Upper lobe of right lung (tissue), 1 donor: ENCODE measurements at regions not wholly inside any gene's neighbourhood (a gene's known extent, or its start where the extent isn't known, plus 50 kb on each side); places are given as distances from the start of the nearest gene placed in this dataset.
"Not testable (repeated sequence)": the region's sequence is repeated elsewhere in the genome, so short reads cannot be mapped to it uniquely, and the experiment has no call there.

ENCODE experiments used
- ATAC-seq: fragments of 200-7000 bp; cut with Tn5 transposase; one replicate; pipeline ENCODE4 v1.9.1; 2020; ENCODE audit warnings: mild to moderate bottlenecking, moderate library complexity
- DNase-seq: peaks from one replicate; pipeline ENCODE4 v3.0.0-alpha.2; 2020
- H3K27ac ChIP-seq: fragments of 200-600 bp; one replicate; pipeline ENCODE4 v1.8.0; 2022
- H3K27me3 ChIP-seq: fragments of 200-600 bp; one replicate; pipeline ENCODE4 v1.8.0; 2022; ENCODE audit warnings: mild to moderate bottlenecking
- H3K36me3 ChIP-seq: fragments of 200-600 bp; one replicate; pipeline ENCODE4 v1.8.0; 2022
- H3K4me1 ChIP-seq: fragments of 200-600 bp; one replicate; pipeline ENCODE4 v1.8.0; 2022
- H3K4me3 ChIP-seq: fragments of 200-600 bp; one replicate; pipeline ENCODE4 v1.8.0; 2022; ENCODE audit warnings: mild to moderate bottlenecking
- H3K9me3 ChIP-seq: fragments of 200-600 bp; one replicate; pipeline ENCODE4 v1.8.0; 2022
- CTCF ChIP-seq: fragments of 200-600 bp; IDR thresholded peaks from one replicate; pipeline ENCODE4 v1.8.0; 2022; ENCODE audit warnings: antibody characterized with exemption
- intact Hi-C: fragments of 100-400 bp; cut with DNase I; formaldehyde crosslinking; loops from one replicate; pipeline ENCODE4 v1.11.0; 2022
- donor health status: DM: no; HTN: yes; CAD: no; lungs with severe emphysema.

- H3K27ac ChIP-seq, result no peak overlapping the region
Observed at GRCh38 chr9:108033976-108034964, 544.7 kb upstream of the KLF4 start.

GRCh38 chr9:108032079-108032478 is 542.5 kb upstream of the KLF4 start:
- intact Hi-C loops, H3K9me3 ChIP-seq, ATAC-seq, H3K4me1 ChIP-seq, H3K27me3 ChIP-seq, H3K36me3 ChIP-seq, H3K4me3 ChIP-seq, DNase-seq, H3K27ac ChIP-seq: not testable (repeated sequence)

More at GRCh38 chr9:108033976-108034964, 544.7 kb upstream of the KLF4 start:
- Histone ChIP-seq H3K4me1 (no peaks in the 10 kb centered on the region), H3K36me3 (no peaks in the 10 kb centered on the region), H3K27me3 (no peaks in the 10 kb centered on the region), H3K9me3 (no peaks in the 10 kb centered on the region), H3K4me3 (no peak overlapping the region)
- intact Hi-C loops, result no loop called here
- ATAC-seq (peak; percentile 47), DNase-seq (no peak)
- no peak for TF ChIP-seq CTCF

GRCh38 chr9:108031221-108031620 is 541.7 kb upstream of the KLF4 start:
- H3K4me1 ChIP-seq, H3K9me3 ChIP-seq, DNase-seq, intact Hi-C loops, H3K36me3 ChIP-seq, H3K4me3 ChIP-seq, ATAC-seq, H3K27me3 ChIP-seq, H3K27ac ChIP-seq: not testable (repeated sequence)

DNA sequence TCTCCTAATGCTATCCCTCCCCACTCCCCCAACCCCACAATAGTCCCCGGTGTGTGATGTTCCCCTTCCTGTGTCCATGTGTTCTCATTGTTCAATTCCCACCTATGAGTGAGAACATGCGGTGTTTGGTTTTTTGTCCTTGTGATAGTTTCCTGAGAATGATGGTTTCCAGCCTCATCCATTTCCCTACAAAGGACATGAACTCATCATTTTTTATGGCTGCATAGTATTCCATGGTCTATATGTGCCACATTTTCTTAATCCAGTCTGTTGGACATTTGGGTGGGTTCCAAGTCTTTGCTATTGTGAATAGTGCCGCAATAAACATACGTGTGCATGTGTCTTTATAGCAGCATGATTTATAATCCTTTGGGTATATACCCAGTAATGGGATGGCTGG is 537.1 kb upstream of the KLF4 start:
- intact Hi-C loops, H3K9me3 ChIP-seq, H3K27ac ChIP-seq, ATAC-seq, DNase-seq, H3K36me3 ChIP-seq, H3K27me3 ChIP-seq, H3K4me3 ChIP-seq, H3K4me1 ChIP-seq: not testable (repeated sequence)

GRCh38 chr9:108024604-108025003 is 535.0 kb upstream of the KLF4 start:
- no peak overlapping the region for H3K4me3 ChIP-seq
- no peak overlapping the region for H3K27ac ChIP-seq
- H3K27me3 ChIP-seq, result no peaks in the 10 kb centered on the region
- no peaks in the 10 kb centered on the region for H3K36me3 ChIP-seq
- ATAC-seq, result no peak
- intact Hi-C loops, result no loop called here
- no peaks in the 10 kb centered on the region for H3K4me1 ChIP-seq
- no peak for DNase-seq
- H3K9me3 ChIP-seq, result no peaks in the 10 kb centered on the region
- TF ChIP-seq CTCF, result no peak

DNA sequence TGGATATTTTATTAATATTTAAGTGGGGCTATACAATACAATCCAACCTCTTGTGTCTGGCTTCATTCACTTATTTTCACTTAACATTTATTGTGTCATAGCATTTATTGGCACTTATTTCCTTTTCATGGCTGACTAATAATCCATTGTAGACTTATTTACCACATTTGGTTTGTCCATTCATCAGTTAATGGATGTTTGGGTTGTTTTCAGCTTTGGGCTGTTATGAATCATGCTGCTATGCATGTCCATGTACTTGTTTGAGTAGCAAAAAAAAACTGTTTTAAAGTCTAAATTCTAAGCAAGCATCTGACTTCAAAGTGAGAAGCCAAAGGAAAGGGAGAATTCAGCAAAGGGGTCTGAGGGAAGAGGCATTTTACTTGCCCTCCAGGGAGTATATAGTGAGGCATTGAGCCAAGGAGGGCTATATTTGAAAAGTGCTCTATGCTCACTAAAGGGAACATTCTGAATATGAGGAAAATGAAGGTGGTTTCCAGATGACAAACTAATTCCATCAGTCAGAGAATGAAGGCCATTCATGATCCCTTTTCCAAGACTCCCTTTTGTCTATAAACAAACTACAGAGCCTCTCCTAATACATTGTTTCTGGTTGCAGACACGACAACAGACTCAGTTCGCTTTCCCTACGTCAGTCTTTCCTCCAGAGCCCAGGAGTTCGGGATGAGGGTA is 532.8 kb upstream of the KLF4 start:
- Histone ChIP-seq H3K27ac (no peak overlapping the region), H3K9me3 (no peaks in the 10 kb centered on the region), H3K4me3 (no peak overlapping the region), H3K27me3 (no peaks in the 10 kb centered on the region), H3K36me3 (no peaks in the 10 kb centered on the region), H3K4me1 (no peaks in the 10 kb centered on the region)
- ATAC-seq (no peak), DNase-seq (no peak)
- TF ChIP-seq CTCF, result no peak
- intact Hi-C loops, result no loop called here

GRCh38 chr9:108021096-108021710 is 531.6 kb upstream of the KLF4 start:
- no peak for ATAC-seq
- Histone ChIP-seq H3K4me1 (no peaks in the 10 kb centered on the region), H3K27ac (no peak overlapping the region), H3K36me3 (no peaks in the 10 kb centered on the region), H3K27me3 (no peaks in the 10 kb centered on the region), H3K4me3 (no peak overlapping the region), H3K9me3 (no peaks in the 10 kb centered on the region)
- no peak for TF ChIP-seq CTCF
- DNase-seq, result no peak
- intact Hi-C loops, result no loop called here
